Loucy (cell line): ENCODE measurements at regions not wholly inside any gene's neighbourhood (a gene's known extent, or its start where the extent isn't known, plus 50 kb on each side); places are given as distances from the start of the nearest gene placed in this dataset.

Experiments used
- CTCF ChIP-seq: fragments of 200-600 bp; sonication (generic); conservative IDR thresholded peaks from 2 replicates; pipeline ENCODE4 v1.5.1; 2014; ENCODE audit warnings: mild to moderate bottlenecking, antibody characterized with exemption, low read length
- EZH2phosphoT487 ChIP-seq: fragments of 200-600 bp; IDR thresholded peaks from 2 replicates; pipeline ENCODE4 v1.6.1; 2018; ENCODE audit warnings: antibody characterized with exemption, mild to moderate bottlenecking, moderate library complexity, borderline replicate concordance

DNA sequence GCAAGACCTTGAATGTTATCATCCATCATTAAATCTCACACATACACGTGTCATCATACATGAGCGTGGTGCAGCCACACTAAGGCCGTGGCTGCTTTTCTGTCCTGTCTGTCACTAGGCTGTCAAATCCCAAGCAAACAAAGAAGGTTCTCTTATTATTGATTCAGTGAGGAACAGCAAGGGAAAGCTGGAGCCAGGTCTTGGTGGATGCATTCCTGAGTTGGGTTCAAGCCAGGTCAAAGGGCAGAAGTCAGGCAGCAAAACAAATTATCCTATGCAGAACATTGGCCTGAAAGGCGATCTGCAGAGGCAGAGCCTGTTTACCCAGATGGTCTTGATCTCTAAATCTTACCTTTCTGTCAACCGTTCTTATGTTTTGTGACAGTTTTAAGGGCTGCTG is 252.3 kb downstream of the NEDD1 start:
- TF ChIP-seq CTCF (no peak), EZH2phosphoT487 (no peak)
